Fibroblast of lung (primary cell): ENCODE measurements at regions not wholly inside any gene's neighbourhood (a gene's known extent, or its start where the extent isn't known, plus 50 kb on each side); places are given as distances from the start of the nearest gene placed in this dataset.
A peak's percentile ranks its signal among the peaks of the same experiment; 100 is the strongest.

Experiments used
- DNase-seq, 2 donors: peaks; one replicate each; pipeline versions ENCODE4 v3.0.0 to v3.0.0-alpha.2; 2010; ENCODE audit warnings: low read depth in 2 of 2
- H2AFZ ChIP-seq: 2 replicates; pipeline ENCODE4 v1.5.1; 2012; ENCODE audit warnings: low read length, control low read depth, inconsistent platforms
- H3K27ac ChIP-seq: 2 replicates; pipeline ENCODE4 v1.5.1; 2011; ENCODE audit warnings: low read length, control low read depth; ENCODE audit not compliant: insufficient read depth
- H3K27me3 ChIP-seq: 2 replicates; pipeline ENCODE4 v1.5.1; 2011; ENCODE audit warnings: mild to moderate bottlenecking, low read length; ENCODE audit not compliant: control insufficient read depth, insufficient read depth
- H3K36me3 ChIP-seq: 2 replicates; pipeline ENCODE4 v1.5.1; 2011; ENCODE audit warnings: low read length; ENCODE audit not compliant: control insufficient read depth, insufficient read depth
- H3K4me1 ChIP-seq: 2 replicates; pipeline ENCODE4 v1.5.1; 2011; ENCODE audit warnings: low read length; ENCODE audit not compliant: control insufficient read depth, insufficient read depth; ENCODE audit errors: extremely low read depth
- H3K4me2 ChIP-seq: 2 replicates; pipeline ENCODE4 v1.5.1; 2011; ENCODE audit warnings: low read length, control low read depth; ENCODE audit not compliant: insufficient read depth; ENCODE audit errors: extremely low read depth
- H3K4me3 ChIP-seq, 4 experiments: fragments of 200-600 bp in 1 of 4; sonication (generic) in 1 of 4; replicated peaks in 1 of 4; 2 replicates each; pipeline ENCODE4 v1.5.1; 2011 to 2016; ENCODE audit warnings: low read length in 4 of 4, low read depth in 3 of 4, mild to moderate bottlenecking in 3 of 4, control low read depth in 2 of 4, inconsistent platforms in 1 of 4, mixed read lengths in 1 of 4; ENCODE audit not compliant: insufficient read depth in 1 of 4; ENCODE audit errors: control extremely low read depth in 1 of 4
- H3K79me2 ChIP-seq: 2 replicates; pipeline ENCODE4 v1.5.1; 2012; ENCODE audit warnings: mild to moderate bottlenecking, low read length, inconsistent platforms; ENCODE audit not compliant: control insufficient read depth, insufficient read depth
- H3K9ac ChIP-seq: 2 replicates; pipeline ENCODE4 v1.5.1; 2011; ENCODE audit warnings: mild to moderate bottlenecking, low read length, control low read depth; ENCODE audit not compliant: insufficient read depth
- H3K9me3 ChIP-seq: 2 replicates; pipeline ENCODE4 v1.5.1; 2012; ENCODE audit warnings: low read depth, low read length; ENCODE audit not compliant: control insufficient read depth, insufficient read depth
- H4K20me1 ChIP-seq: 2 replicates; pipeline ENCODE4 v1.5.1; 2011; ENCODE audit warnings: low read length; ENCODE audit not compliant: control insufficient read depth, insufficient read depth; ENCODE audit errors: extremely low read depth
- EZH2 ChIP-seq: IDR thresholded peaks from 2 replicates; pipeline ENCODE4 v1.5.1; 2012; ENCODE audit warnings: low read length, control low read depth, mild to moderate bottlenecking; ENCODE audit errors: missing control alignments
- TF ChIP-seq, protein P1 (sequence below), 2 donors: IDR thresholded peaks in 1 of 2; conservative IDR thresholded peaks in 1 of 2; 1 replicate in 1 of 2; 2 replicates in 1 of 2; pipeline ENCODE4 v1.5.1; 2011 to 2012; ENCODE audit warnings: low read length in 2 of 2, control low read depth in 1 of 2, inconsistent platforms in 1 of 2, low read depth in 1 of 2, mild to moderate bottlenecking in 1 of 2

DNA sequence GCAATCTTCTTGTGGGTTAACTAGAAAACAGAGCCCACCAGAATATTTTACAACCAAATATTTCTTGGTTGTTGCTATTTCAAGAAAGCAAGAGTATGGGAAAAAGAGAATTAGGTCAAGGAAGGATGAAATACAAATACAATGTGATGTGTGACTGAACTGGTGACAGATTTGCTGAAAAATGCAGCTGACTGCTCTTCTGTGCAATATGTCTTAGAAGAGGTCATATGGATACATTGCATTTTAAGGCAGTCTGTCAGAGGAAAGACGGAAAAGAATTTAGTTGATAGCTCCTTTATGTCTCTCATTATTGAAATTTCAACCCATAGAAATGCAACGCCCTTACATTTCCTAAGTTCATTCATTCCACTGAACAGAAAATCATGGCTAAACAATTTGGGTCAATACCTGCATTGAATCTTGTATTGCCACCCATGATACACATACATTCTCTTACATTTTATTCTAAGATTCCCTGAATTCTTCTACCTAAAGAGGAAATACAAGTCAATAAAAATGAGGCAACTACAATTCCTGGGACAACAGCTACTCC is 423.1 kb downstream of the ADAM29 start:
- TF ChIP-seq, protein P1, sequence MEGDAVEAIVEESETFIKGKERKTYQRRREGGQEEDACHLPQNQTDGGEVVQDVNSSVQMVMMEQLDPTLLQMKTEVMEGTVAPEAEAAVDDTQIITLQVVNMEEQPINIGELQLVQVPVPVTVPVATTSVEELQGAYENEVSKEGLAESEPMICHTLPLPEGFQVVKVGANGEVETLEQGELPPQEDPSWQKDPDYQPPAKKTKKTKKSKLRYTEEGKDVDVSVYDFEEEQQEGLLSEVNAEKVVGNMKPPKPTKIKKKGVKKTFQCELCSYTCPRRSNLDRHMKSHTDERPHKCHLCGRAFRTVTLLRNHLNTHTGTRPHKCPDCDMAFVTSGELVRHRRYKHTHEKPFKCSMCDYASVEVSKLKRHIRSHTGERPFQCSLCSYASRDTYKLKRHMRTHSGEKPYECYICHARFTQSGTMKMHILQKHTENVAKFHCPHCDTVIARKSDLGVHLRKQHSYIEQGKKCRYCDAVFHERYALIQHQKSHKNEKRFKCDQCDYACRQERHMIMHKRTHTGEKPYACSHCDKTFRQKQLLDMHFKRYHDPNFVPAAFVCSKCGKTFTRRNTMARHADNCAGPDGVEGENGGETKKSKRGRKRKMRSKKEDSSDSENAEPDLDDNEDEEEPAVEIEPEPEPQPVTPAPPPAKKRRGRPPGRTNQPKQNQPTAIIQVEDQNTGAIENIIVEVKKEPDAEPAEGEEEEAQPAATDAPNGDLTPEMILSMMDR (conservative IDR thresholded peaks at IDR 0.05 in 1 of 2, IDR thresholded peaks at IDR 0.05 in 1 of 2; ENCODE audit: low read depth in 1 of 2, low read length in 2 of 2) = no peak
- TF ChIP-seq EZH2 = no peak
- Histone ChIP-seq H3K36me3 (no peaks in the 10 kb centered on the region), H3K27ac (no peak overlapping the region), H4K20me1 (no peaks in the 10 kb centered on the region), H3K4me3 (no peak overlapping the region), H3K9me3 (no peaks in the 10 kb centered on the region), H3K27me3 (no peaks in the 10 kb centered on the region), H3K79me2 (no peaks in the 10 kb centered on the region), H3K4me1 (no peaks in the 10 kb centered on the region), H3K4me2 (no peak overlapping the region), H3K9ac (no peak overlapping the region), H2AFZ (no peak overlapping the region)
- no peak for DNase-seq

DNA sequence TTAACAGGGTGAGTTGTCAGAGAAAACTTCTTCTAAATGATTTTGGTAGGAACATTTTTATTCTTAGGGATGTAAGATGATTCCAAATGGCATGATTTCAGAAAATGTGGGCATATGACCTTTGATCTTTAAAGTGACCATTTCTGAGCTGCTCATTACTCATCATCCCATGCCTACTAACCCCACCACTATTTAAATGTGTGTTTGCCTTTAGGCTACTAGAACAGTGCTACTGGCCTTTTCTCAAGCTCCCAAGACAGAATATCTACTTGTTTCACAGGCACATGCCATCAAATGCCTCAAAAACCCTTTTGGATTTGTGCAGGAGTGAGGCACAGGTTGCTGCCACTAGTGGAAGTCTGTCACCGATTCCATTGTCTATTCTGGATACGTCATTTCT is 428.2 kb downstream of the ADAM29 start:
- Histone ChIP-seq H3K4me3 (no peak overlapping the region), H2AFZ (no peak overlapping the region), H3K4me2 (no peak overlapping the region), H3K27me3 (no peaks in the 10 kb centered on the region), H3K9me3 (no peaks in the 10 kb centered on the region), H3K27ac (no peak overlapping the region), H3K9ac (no peak overlapping the region), H3K36me3 (no peaks in the 10 kb centered on the region), H3K79me2 (no peaks in the 10 kb centered on the region), H3K4me1 (no peaks in the 10 kb centered on the region), H4K20me1 (no peaks in the 10 kb centered on the region)
- TF ChIP-seq, protein P1 (conservative IDR thresholded peaks at IDR 0.05 in 1 of 2, IDR thresholded peaks at IDR 0.05 in 1 of 2; ENCODE audit: low read depth in 1 of 2, low read length in 2 of 2) = no peak
- no peak for TF ChIP-seq EZH2
- peak in 1 of 2 donors; percentile 15 for DNase-seq

DNA sequence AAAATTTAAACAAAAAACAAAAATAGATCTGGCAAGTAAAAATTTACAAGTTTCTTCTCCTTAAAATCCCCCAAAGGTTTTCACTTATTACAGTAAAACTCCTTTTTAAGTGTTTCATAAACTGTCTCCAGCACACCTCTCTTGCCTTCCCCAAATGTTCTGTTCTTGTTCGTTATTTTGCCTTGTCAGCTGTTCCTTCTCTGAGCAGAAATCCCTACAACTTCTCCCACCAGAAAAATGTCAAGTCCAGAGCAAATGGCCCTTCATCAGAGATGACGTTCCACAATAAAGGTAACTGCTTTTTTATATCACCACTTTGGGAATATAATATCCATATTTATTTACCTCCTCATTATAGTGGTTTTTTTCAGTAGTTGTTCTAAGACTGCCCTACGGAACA is 432.1 kb downstream of the ADAM29 start:
- H4K20me1 ChIP-seq = no peaks in the 10 kb centered on the region
- no peaks in the 10 kb centered on the region for H3K36me3 ChIP-seq
- H2AFZ ChIP-seq = no peak overlapping the region
- H3K27me3 ChIP-seq = no peaks in the 10 kb centered on the region
- no peak overlapping the region for H3K27ac ChIP-seq
- H3K79me2 ChIP-seq = no peaks in the 10 kb centered on the region
- no peaks in the 10 kb centered on the region for H3K4me1 ChIP-seq
- TF ChIP-seq EZH2 = no peak
- TF ChIP-seq, protein P1 (conservative IDR thresholded peaks at IDR 0.05 in 1 of 2, IDR thresholded peaks at IDR 0.05 in 1 of 2; ENCODE audit: low read depth in 1 of 2, low read length in 2 of 2) = no peak
- DNase-seq = no peak
- H3K9me3 ChIP-seq = no peaks in the 10 kb centered on the region
- H3K9ac ChIP-seq = no peak overlapping the region
- H3K4me3 ChIP-seq = no peak overlapping the region
- H3K4me2 ChIP-seq = no peak overlapping the region
